SU-DHL-6 (cell line): ENCODE measurements at regions not wholly inside any gene's neighbourhood (a gene's known extent, or its start where the extent isn't known, plus 50 kb on each side); places are given as distances from the start of the nearest gene placed in this dataset.

Experiments used
- H2AFZ ChIP-seq: fragments of 200-600 bp; sonication (generic); 2 replicates; pipeline ENCODE4 v1.6.1; 2014; ENCODE audit warnings: low read depth, mild to moderate bottlenecking, moderate library complexity, mixed read lengths, antibody characterized with exemption, low read length; ENCODE audit not compliant: severe bottlenecking
- H3F3A ChIP-seq: fragments of 200-600 bp; shearing (Covaris generic); 2 replicates; pipeline ENCODE4 v1.6.0; 2016; ENCODE audit warnings: antibody characterized with exemption, mild to moderate bottlenecking; ENCODE audit not compliant: insufficient read depth
- H3K27ac ChIP-seq: fragments of 200-600 bp; sonication (generic); 2 replicates; pipeline ENCODE4 v1.5.1; 2016; ENCODE audit warnings: low read depth, mild to moderate bottlenecking, low read length, moderate library complexity, mixed read lengths
- H3K27me3 ChIP-seq: fragments of 200-600 bp; sonication (generic), shearing (Covaris generic); 2 replicates; pipeline ENCODE4 v1.6.0; 2014; ENCODE audit warnings: mild to moderate bottlenecking, low read length
- H3K36me3 ChIP-seq: fragments of 200-600 bp; sonication (generic); 2 replicates; pipeline ENCODE4 v1.6.1; 2014; ENCODE audit warnings: mild to moderate bottlenecking, low read length, mixed read lengths
- H3K4me2 ChIP-seq: fragments of 300-600, 200-600 bp; shearing (Covaris generic), sonication (generic); 2 replicates; pipeline ENCODE4 v1.6.0; 2014; ENCODE audit warnings: low read length, low read depth, mild to moderate bottlenecking; ENCODE audit not compliant: poor library complexity, severe bottlenecking
- H3K4me3 ChIP-seq: fragments of 200-600 bp; sonication (generic); 2 replicates; pipeline ENCODE4 v1.5.1; 2014; ENCODE audit warnings: antibody characterized with exemption, low read length, mild to moderate bottlenecking, mixed read lengths; ENCODE audit not compliant: insufficient read depth, poor library complexity, severe bottlenecking
- H3K79me2 ChIP-seq: fragments of 200-600 bp; sonication (generic); 2 replicates; pipeline ENCODE4 v1.6.1; 2014; ENCODE audit warnings: mild to moderate bottlenecking, low read length, moderate library complexity; ENCODE audit not compliant: insufficient read depth
- H3K9ac ChIP-seq: fragments of 200-600 bp; sonication (generic); 2 replicates; pipeline ENCODE4 v1.7.0; 2014; ENCODE audit warnings: mild to moderate bottlenecking, low read length
- H3K9me2 ChIP-seq: fragments of 200-600 bp; sonication (generic); replicated peaks from 2 replicates; pipeline ENCODE4 v1.6.1; 2014; ENCODE audit warnings: low read length; ENCODE audit not compliant: insufficient read depth
- H3K9me3 ChIP-seq: fragments of 200-600 bp; sonication (generic); 2 replicates; pipeline ENCODE4 v1.6.1; 2014; ENCODE audit warnings: low read length, mixed read lengths; ENCODE audit not compliant: insufficient read depth
- H4K20me1 ChIP-seq: fragments of 200-600 bp; sonication (generic); 2 replicates; pipeline ENCODE4 v1.6.1; 2014; ENCODE audit warnings: low read depth, mild to moderate bottlenecking, antibody characterized with exemption, low read length, moderate library complexity, mixed read lengths
- EZH2phosphoT487 ChIP-seq: fragments of 200-600 bp; sonication (generic), shearing (Covaris generic); conservative IDR thresholded peaks from 2 replicates; pipeline ENCODE4 v1.6.1; 2018; ENCODE audit warnings: mild to moderate bottlenecking, antibody characterized with exemption, low read length, moderate library complexity, mixed read lengths
- TF ChIP-seq, protein P1 (sequence below): fragments of 200-600 bp; sonication (generic); IDR thresholded peaks from one replicate; pipeline ENCODE4 v1.5.1; 2017; ENCODE audit warnings: antibody characterized with exemption, mild to moderate bottlenecking, low read length, moderate library complexity; ENCODE audit not compliant: insufficient read depth, poor library complexity, severe bottlenecking

DNA sequence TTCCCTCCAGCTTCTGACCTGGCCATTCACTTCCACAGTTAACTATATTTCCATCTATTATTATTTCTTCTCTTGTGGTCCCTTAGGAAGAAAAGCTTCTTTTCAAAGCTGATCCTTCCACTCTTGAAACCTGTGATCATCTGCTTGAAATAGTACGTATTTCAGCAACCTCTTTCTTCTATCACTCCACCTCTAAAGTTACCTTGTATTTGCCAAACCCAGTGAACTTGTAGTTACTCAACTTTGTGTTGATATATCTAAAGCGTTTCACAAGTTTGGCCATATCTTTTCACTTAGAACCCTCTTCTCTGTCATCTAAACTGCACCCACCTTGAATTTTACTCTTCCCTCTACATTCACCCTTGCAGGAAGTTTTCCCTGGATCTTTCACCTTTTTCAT, 173.8 kb upstream of the RAD23B start:
- TF ChIP-seq, protein P1, sequence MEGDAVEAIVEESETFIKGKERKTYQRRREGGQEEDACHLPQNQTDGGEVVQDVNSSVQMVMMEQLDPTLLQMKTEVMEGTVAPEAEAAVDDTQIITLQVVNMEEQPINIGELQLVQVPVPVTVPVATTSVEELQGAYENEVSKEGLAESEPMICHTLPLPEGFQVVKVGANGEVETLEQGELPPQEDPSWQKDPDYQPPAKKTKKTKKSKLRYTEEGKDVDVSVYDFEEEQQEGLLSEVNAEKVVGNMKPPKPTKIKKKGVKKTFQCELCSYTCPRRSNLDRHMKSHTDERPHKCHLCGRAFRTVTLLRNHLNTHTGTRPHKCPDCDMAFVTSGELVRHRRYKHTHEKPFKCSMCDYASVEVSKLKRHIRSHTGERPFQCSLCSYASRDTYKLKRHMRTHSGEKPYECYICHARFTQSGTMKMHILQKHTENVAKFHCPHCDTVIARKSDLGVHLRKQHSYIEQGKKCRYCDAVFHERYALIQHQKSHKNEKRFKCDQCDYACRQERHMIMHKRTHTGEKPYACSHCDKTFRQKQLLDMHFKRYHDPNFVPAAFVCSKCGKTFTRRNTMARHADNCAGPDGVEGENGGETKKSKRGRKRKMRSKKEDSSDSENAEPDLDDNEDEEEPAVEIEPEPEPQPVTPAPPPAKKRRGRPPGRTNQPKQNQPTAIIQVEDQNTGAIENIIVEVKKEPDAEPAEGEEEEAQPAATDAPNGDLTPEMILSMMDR = no peak
- TF ChIP-seq EZH2phosphoT487 = no peak
- Histone ChIP-seq H3K36me3 (no peaks in the 10 kb centered on the region), H4K20me1 (no peaks in the 10 kb centered on the region), H3K9ac (no peak overlapping the region), H2AFZ (no peak overlapping the region), H3K27me3 (no peaks in the 10 kb centered on the region), H3K4me3 (no peak overlapping the region), H3K79me2 (no peaks in the 10 kb centered on the region), H3K9me3 (no peaks in the 10 kb centered on the region), H3K27ac (no peak overlapping the region), H3K4me2 (no peak overlapping the region), H3F3A (no peaks in the 10 kb centered on the region), H3K9me2 (no peaks in the 10 kb centered on the region)

DNA sequence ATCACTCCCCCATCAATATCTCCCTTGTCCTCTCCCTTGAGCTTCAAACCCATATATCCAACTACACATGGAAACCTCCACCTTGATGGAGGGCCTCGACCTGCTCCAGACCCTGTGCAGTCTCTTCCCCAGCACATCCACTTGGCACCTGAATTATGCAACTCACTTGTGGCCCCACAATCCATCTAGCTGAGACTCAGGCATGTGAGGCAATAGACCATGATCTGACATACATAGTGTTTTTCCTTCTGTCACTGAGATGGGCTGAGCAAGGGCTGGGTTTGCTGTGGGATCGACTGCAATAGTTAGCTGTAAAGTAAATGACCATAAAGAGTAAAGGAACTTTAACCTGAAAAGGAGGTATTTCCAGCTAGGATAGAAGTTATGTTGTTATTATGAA, 172.9 kb upstream of the RAD23B start:
- H4K20me1 ChIP-seq = no peaks in the 10 kb centered on the region
- H3K79me2 ChIP-seq = no peaks in the 10 kb centered on the region
- H3K4me2 ChIP-seq = no peak overlapping the region
- H3K9me3 ChIP-seq = no peaks in the 10 kb centered on the region
- H3K36me3 ChIP-seq = no peaks in the 10 kb centered on the region
- no peaks in the 10 kb centered on the region for H3F3A ChIP-seq
- no peak overlapping the region for H2AFZ ChIP-seq
- H3K9me2 ChIP-seq = no peaks in the 10 kb centered on the region
- no peak overlapping the region for H3K9ac ChIP-seq
- no peak for TF ChIP-seq EZH2phosphoT487
- TF ChIP-seq, protein P1 = no peak
- no peaks in the 10 kb centered on the region for H3K27me3 ChIP-seq
- no peak overlapping the region for H3K4me3 ChIP-seq
- H3K27ac ChIP-seq = no peak overlapping the region

DNA sequence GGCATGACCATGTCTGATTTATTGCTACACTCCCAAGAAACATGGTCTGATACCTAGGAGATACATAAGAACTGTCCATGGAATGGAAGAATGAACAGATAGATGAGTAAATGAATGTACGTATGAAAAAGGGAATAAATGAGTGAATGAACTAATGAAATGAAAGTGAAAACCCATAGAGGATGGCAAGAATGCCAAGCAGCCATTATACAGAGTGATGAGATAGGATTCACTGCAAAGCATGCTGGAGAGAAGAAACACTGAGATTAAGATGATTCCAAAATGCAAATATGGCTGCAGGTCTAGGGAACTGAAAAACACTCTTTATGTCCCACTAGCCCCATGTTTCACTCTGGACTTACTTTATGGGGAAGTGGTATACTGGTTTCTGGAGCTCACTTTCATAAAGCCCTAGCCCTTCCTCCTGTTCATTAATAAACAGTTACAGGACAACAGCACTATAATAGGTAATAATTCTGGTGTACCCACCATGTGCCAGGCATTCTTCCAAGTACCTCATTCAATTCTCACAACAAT, 170.3 kb upstream of the RAD23B start:
- H3K9ac ChIP-seq = no peak overlapping the region
- H2AFZ ChIP-seq = no peak overlapping the region
- H3K79me2 ChIP-seq = no peaks in the 10 kb centered on the region
- no peaks in the 10 kb centered on the region for H3F3A ChIP-seq
- no peaks in the 10 kb centered on the region for H3K9me3 ChIP-seq
- no peaks in the 10 kb centered on the region for H4K20me1 ChIP-seq
- TF ChIP-seq EZH2phosphoT487 = no peak
- TF ChIP-seq, protein P1 = no peak
- no peak overlapping the region for H3K27ac ChIP-seq
- H3K9me2 ChIP-seq = no peaks in the 10 kb centered on the region
- no peak overlapping the region for H3K4me3 ChIP-seq
- no peaks in the 10 kb centered on the region for H3K27me3 ChIP-seq
- H3K4me2 ChIP-seq = no peak overlapping the region
- no peaks in the 10 kb centered on the region for H3K36me3 ChIP-seq
